DOHH2 (cell line): ENCODE measurements at regions not wholly inside any gene's neighbourhood (a gene's known extent, or its start where the extent isn't known, plus 50 kb on each side); places are given as distances from the start of the nearest gene placed in this dataset.

Source experiments
- H3F3A ChIP-seq: fragments of 200-600 bp; sonication (generic), shearing (Covaris generic); 2 replicates; pipeline ENCODE4 v1.6.0; 2016; ENCODE audit warnings: antibody characterized with exemption, mild to moderate bottlenecking; ENCODE audit not compliant: control insufficient read depth, insufficient read depth
- H3K27ac ChIP-seq: fragments of 200-600 bp; sonication (generic); 2 replicates; pipeline ENCODE4 v1.5.1; 2014; ENCODE audit warnings: low read depth, mild to moderate bottlenecking, low read length, moderate library complexity
- H3K27me3 ChIP-seq: fragments of 200-600 bp; sonication (generic); 2 replicates; pipeline ENCODE4 v1.6.1; 2014; ENCODE audit warnings: mild to moderate bottlenecking, low read length, mixed read lengths; ENCODE audit not compliant: control insufficient read depth
- H3K36me3 ChIP-seq: fragments of 200-600 bp; sonication (generic); 2 replicates; pipeline ENCODE4 v1.6.1; 2014; ENCODE audit warnings: mild to moderate bottlenecking, low read length, moderate library complexity, mixed read lengths; ENCODE audit not compliant: control insufficient read depth
- H3K4me1 ChIP-seq: fragments of 200-600 bp; sonication (generic); 2 replicates; pipeline ENCODE4 v1.6.1; 2014; ENCODE audit warnings: mild to moderate bottlenecking, low read length, mixed read lengths; ENCODE audit not compliant: control insufficient read depth
- H3K4me2 ChIP-seq: fragments of 200-600 bp; sonication (generic); 2 replicates; pipeline ENCODE4 v1.6.0; 2014; ENCODE audit warnings: mild to moderate bottlenecking, low read length, moderate library complexity
- H3K4me3 ChIP-seq: fragments of 200-600 bp; sonication (generic); 2 replicates; pipeline ENCODE4 v1.5.1; 2014; ENCODE audit warnings: mild to moderate bottlenecking, low read length, mixed read lengths
- H3K79me2 ChIP-seq: fragments of 200-600 bp; sonication (generic); 2 replicates; pipeline ENCODE4 v1.6.1; 2014; ENCODE audit warnings: mild to moderate bottlenecking, low read length, mixed read lengths; ENCODE audit not compliant: control insufficient read depth
- H3K9me2 ChIP-seq: fragments of 200-600 bp; sonication (generic); replicated peaks from 2 replicates; pipeline ENCODE4 v1.6.1; 2014; ENCODE audit warnings: mild to moderate bottlenecking, low read length, mixed read lengths; ENCODE audit not compliant: control insufficient read depth
- H3K9me3 ChIP-seq: fragments of 200-600 bp; sonication (generic); 2 replicates; pipeline ENCODE4 v1.6.1; 2014; ENCODE audit warnings: antibody characterized with exemption, low read length, mixed read lengths; ENCODE audit not compliant: control insufficient read depth, insufficient read depth
- H4K20me1 ChIP-seq: fragments of 200-600 bp; sonication (generic); 2 replicates; pipeline ENCODE4 v1.6.0; 2014; ENCODE audit warnings: low read depth, mild to moderate bottlenecking, antibody characterized with exemption, low read length, moderate library complexity; ENCODE audit not compliant: control insufficient read depth, insufficient read depth
- CTCF ChIP-seq: fragments of 200-600 bp; sonication (generic); IDR thresholded peaks from one replicate; pipeline ENCODE4 v1.5.1; 2014; ENCODE audit warnings: antibody characterized with exemption, mild to moderate bottlenecking, low read depth, low read length; ENCODE audit not compliant: poor library complexity, severe bottlenecking
- EZH2phosphoT487 ChIP-seq: fragments of 200-600 bp; sonication (generic); IDR thresholded peaks from 2 replicates; pipeline ENCODE4 v1.6.1; 2017; ENCODE audit warnings: borderline replicate concordance, mild to moderate bottlenecking, antibody characterized with exemption, low read length, moderate library complexity, mixed read lengths

- Histone ChIP-seq H3K27ac (no peak overlapping the region), H3K79me2 (no peaks in the 10 kb centered on the region), H3K9me2 (no peaks in the 10 kb centered on the region), H3K36me3 (no peaks in the 10 kb centered on the region), H3K4me2 (no peak overlapping the region), H4K20me1 (no peaks in the 10 kb centered on the region), H3K4me3 (no peak overlapping the region), H3F3A (no peaks in the 10 kb centered on the region), H3K27me3 (no peaks in the 10 kb centered on the region), H3K9me3 (no peaks in the 10 kb centered on the region), H3K4me1 (no peaks in the 10 kb centered on the region)
- TF ChIP-seq CTCF (no peak), EZH2phosphoT487 (no peak)
These were observed 636.1 kb downstream of the PSAT1 start for GRCh38 chr9:78932849-78933627.

GRCh38 chr9:78934880-78935279 is 636.9 kb upstream of the TLE4 start:
- H3K27me3 ChIP-seq = no peaks in the 10 kb centered on the region
- no peaks in the 10 kb centered on the region for H3K79me2 ChIP-seq
- no peaks in the 10 kb centered on the region for H3F3A ChIP-seq
- H3K4me2 ChIP-seq = no peak overlapping the region
- no peak overlapping the region for H3K27ac ChIP-seq
- no peaks in the 10 kb centered on the region for H3K36me3 ChIP-seq
- no peak overlapping the region for H3K4me3 ChIP-seq
- H4K20me1 ChIP-seq = no peaks in the 10 kb centered on the region
- H3K9me2 ChIP-seq = no peaks in the 10 kb centered on the region
- TF ChIP-seq CTCF = no peak
- no peak for TF ChIP-seq EZH2phosphoT487
- H3K4me1 ChIP-seq = no peaks in the 10 kb centered on the region
- H3K9me3 ChIP-seq = no peaks in the 10 kb centered on the region

GRCh38 chr9:78938821-78939220 is 632.9 kb upstream of the TLE4 start:
- no peak overlapping the region for H3K4me3 ChIP-seq
- TF ChIP-seq EZH2phosphoT487 = no peak
- H3K79me2 ChIP-seq = no peaks in the 10 kb centered on the region
- no peaks in the 10 kb centered on the region for H3K4me1 ChIP-seq
- no peak overlapping the region for H3K4me2 ChIP-seq
- no peaks in the 10 kb centered on the region for H3F3A ChIP-seq
- no peaks in the 10 kb centered on the region for H3K9me3 ChIP-seq
- no peaks in the 10 kb centered on the region for H3K27me3 ChIP-seq
- H3K27ac ChIP-seq = no peak overlapping the region
- H4K20me1 ChIP-seq = no peaks in the 10 kb centered on the region
- H3K9me2 ChIP-seq = no peaks in the 10 kb centered on the region
- no peaks in the 10 kb centered on the region for H3K36me3 ChIP-seq

GRCh38 chr9:78939311-78940065 is 632.3 kb upstream of the TLE4 start:
- Histone ChIP-seq H3K9me2 (no peaks in the 10 kb centered on the region), H3K27ac (no peak overlapping the region), H3K4me3 (no peak overlapping the region), H3K4me2 (no peak overlapping the region), H3K79me2 (no peaks in the 10 kb centered on the region), H3K36me3 (no peaks in the 10 kb centered on the region), H3K4me1 (no peaks in the 10 kb centered on the region), H3K9me3 (no peaks in the 10 kb centered on the region), H3K27me3 (no peaks in the 10 kb centered on the region), H3F3A (no peaks in the 10 kb centered on the region), H4K20me1 (no peaks in the 10 kb centered on the region)
- TF ChIP-seq CTCF = no peak
- TF ChIP-seq EZH2phosphoT487 = no peak
